Spleen (tissue), 11 donors: ENCODE measurements at regions not wholly inside any gene's neighbourhood (a gene's known extent, or its start where the extent isn't known, plus 50 kb on each side); places are given as distances from the start of the nearest gene placed in this dataset.

Experiments used
- DNase-seq: peaks from one replicate; pipeline ENCODE4 v3.0.0-alpha.2; 2020
- H3K27ac ChIP-seq, 8 donors: fragments of 200-600 bp; sonication (generic) in 7 of 8; 1 replicate in 4 of 8; 2 replicates in 4 of 8; pipeline versions ENCODE4 v1.5.0 to v1.8.0; 2016 to 2021; ENCODE audit warnings: inconsistent platforms in 4 of 8, mild to moderate bottlenecking in 4 of 8, moderate library complexity in 1 of 8
- H3K27me3 ChIP-seq, 7 donors: fragments of 200-600 bp; sonication (generic) in 6 of 7; replicated peaks in 1 of 7; 1 replicate in 4 of 7; 2 replicates in 3 of 7; pipeline versions ENCODE4 v1.5.0 to v1.8.0; 2016 to 2021; ENCODE audit warnings: inconsistent platforms in 3 of 7, mild to moderate bottlenecking in 1 of 7
- H3K36me3 ChIP-seq, 6 donors: fragments of 200-600 bp; sonication (generic) in 5 of 6; 1 replicate in 4 of 6; 2 replicates in 2 of 6; pipeline versions ENCODE4 v1.5.0 to v1.8.0; 2016 to 2021; ENCODE audit warnings: inconsistent platforms in 2 of 6
- H3K4me1 ChIP-seq, 6 donors: fragments of 200-600 bp; sonication (generic) in 5 of 6; 1 replicate in 3 of 6; 2 replicates in 3 of 6; pipeline versions ENCODE4 v1.5.0 to v1.8.0; 2016 to 2021; ENCODE audit warnings: inconsistent platforms in 3 of 6
- H3K4me3 ChIP-seq, 8 donors: fragments of 200-600 bp; sonication (generic) in 7 of 8; 1 replicate in 4 of 8; 2 replicates in 4 of 8; pipeline versions ENCODE4 v1.5.0 to v1.8.0; 2016 to 2021; ENCODE audit warnings: inconsistent platforms in 4 of 8, mild to moderate bottlenecking in 4 of 8, moderate library complexity in 2 of 8
- H3K9me3 ChIP-seq, 8 donors: fragments of 200-600 bp; sonication (generic) in 7 of 8; 1 replicate in 4 of 8; 2 replicates in 4 of 8; pipeline versions ENCODE4 v1.5.0 to v1.8.0; 2016 to 2021; ENCODE audit warnings: inconsistent platforms in 4 of 8
- POLR2A ChIP-seq, 3 donors: fragments of 450-650 bp; IDR thresholded peaks; one replicate each; pipeline ENCODE4 v1.5.1; 2017; ENCODE audit warnings: antibody characterized with exemption in 3 of 3, mild to moderate bottlenecking in 1 of 3
- POLR2AphosphoS5 ChIP-seq, 3 donors: sonication (generic); formaldehyde crosslinking; IDR thresholded peaks; one replicate each; pipeline ENCODE4 v1.5.1; 2017; ENCODE audit warnings: antibody characterized with exemption in 3 of 3
- WGBS, 5 donors: extraction: QIAGEN DNeasy Blood & Tissue Kit in 3 of 5; methylation state at CpG; one replicate each; pipeline versions ENCODE4 v1.1.5 to v1.1.7; 2013 to 2018; 5-methylcytosine and 5-hydroxymethylcytosine counted together
- intact Hi-C: fragments of 100-400 bp; cut with DNase I; formaldehyde crosslinking; loops from one replicate; pipeline ENCODE4 v1.15.0; 2023; ENCODE audit warnings: low total_unique reads
- TF ChIP-seq, protein P1 (sequence below), 11 experiments: fragments of 200-600 bp in 7 of 11; fragments of 450-650 bp in 4 of 11; sonication (generic) in 4 of 11; IDR thresholded peaks in 8 of 11; conservative IDR thresholded peaks in 3 of 11; 1 replicate in 7 of 11; 2 replicates in 4 of 11; pipeline versions ENCODE4 v1.4.0 to v1.8.0; 2016 to 2021; ENCODE audit warnings: antibody characterized with exemption in 11 of 11, inconsistent platforms in 4 of 11, mild to moderate bottlenecking in 1 of 11
- donor health status: healthy with polysubstance abuse.
- donor health status: DM: no; HTN: no; CAD: no; lungs with moderate emphysema.
- donor health status: DM: no; HTN: no; CAD: no.
- donor health status: Bipolar disorder and iron deficiency.
- donor health status: healthy.
- donor health status: DM: no; HTN: no; CAD: no.
- donor health status: DM: yes; HTN: yes; CAD: no.

DNA sequence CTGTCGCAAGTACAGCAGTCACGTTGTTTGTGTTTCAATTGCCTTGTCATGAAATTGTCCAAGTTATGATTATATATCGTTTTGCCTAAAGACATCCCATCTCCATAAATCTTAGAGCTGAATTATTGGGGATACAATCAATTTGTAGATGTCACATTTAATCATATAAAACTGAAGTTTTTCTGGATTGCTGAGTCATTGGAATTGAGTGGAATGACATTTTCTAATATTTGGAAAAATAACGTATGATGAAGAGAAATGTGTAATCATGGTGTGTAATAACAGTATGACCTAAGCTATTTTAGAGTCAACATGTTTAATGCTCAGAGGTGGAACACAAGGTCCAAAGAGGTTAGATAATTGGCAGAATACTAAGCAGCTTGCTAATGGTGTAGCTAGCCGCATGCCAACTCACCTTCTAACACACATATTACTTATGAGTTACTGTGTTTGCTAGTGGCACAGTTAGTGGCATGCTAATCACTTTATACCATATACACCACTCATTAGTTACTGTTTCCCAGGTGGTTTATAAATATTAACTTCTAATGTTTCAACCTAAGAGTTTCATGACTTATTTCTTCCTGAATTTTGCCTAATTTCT is 473.1 kb upstream of the GRAMD2B start:
- H3K27ac ChIP-seq: no peak overlapping the region
- TF ChIP-seq, protein P1, sequence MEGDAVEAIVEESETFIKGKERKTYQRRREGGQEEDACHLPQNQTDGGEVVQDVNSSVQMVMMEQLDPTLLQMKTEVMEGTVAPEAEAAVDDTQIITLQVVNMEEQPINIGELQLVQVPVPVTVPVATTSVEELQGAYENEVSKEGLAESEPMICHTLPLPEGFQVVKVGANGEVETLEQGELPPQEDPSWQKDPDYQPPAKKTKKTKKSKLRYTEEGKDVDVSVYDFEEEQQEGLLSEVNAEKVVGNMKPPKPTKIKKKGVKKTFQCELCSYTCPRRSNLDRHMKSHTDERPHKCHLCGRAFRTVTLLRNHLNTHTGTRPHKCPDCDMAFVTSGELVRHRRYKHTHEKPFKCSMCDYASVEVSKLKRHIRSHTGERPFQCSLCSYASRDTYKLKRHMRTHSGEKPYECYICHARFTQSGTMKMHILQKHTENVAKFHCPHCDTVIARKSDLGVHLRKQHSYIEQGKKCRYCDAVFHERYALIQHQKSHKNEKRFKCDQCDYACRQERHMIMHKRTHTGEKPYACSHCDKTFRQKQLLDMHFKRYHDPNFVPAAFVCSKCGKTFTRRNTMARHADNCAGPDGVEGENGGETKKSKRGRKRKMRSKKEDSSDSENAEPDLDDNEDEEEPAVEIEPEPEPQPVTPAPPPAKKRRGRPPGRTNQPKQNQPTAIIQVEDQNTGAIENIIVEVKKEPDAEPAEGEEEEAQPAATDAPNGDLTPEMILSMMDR (IDR thresholded peaks at IDR 0.05 in 8 of 11, conservative IDR thresholded peaks at IDR 0.05 in 3 of 11): no peak
- TF ChIP-seq POLR2AphosphoS5 (IDR thresholded peaks at IDR 0.05) (no peak), POLR2A (IDR thresholded peaks at IDR 0.05) (no peak)
- no peak overlapping the region for H3K4me3 ChIP-seq
- no peak for DNase-seq
- no peaks in the 10 kb centered on the region for H3K36me3 ChIP-seq
- intact Hi-C loops: no loop called here
- peaks cover 0 to 14% (median 2%) of the 10 kb centered on the region in 8 donors for H3K9me3 ChIP-seq
- H3K27me3 ChIP-seq: no peaks in the 10 kb centered on the region
- H3K4me1 ChIP-seq: no peaks in the 10 kb centered on the region
- WGBS, 5 donors: 81 to 87% (median 84%) methylated on average over 5 of the region's 5 CpGs

DNA sequence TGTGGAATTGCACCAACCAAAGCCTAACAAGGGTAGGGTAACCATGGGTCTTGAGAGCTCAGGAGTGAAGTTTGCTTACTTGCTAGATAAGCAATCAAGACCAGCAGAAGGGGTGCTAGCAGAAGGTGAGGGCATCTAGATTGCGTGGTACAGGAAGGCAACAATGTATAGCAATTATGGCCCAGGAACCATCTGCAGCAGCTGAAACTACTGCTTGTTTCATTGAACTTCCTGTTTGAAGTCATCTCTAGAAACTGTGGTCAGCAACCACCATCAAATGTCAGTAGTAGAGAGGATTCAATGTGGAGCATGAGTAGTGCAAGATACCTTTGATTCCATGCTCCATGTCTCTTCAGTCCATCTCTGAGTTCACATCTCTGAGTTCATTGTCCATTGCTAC is 462.1 kb upstream of the GRAMD2B start:
- no peak overlapping the region for H3K4me3 ChIP-seq
- DNase-seq: no peak
- TF ChIP-seq, protein P1 (IDR thresholded peaks at IDR 0.05 in 8 of 11, conservative IDR thresholded peaks at IDR 0.05 in 3 of 11): no peak
- TF ChIP-seq POLR2AphosphoS5 (IDR thresholded peaks at IDR 0.05): no peak
- TF ChIP-seq POLR2A (IDR thresholded peaks at IDR 0.05): no peak
- H3K27me3 ChIP-seq: no peaks in the 10 kb centered on the region
- H3K9me3 ChIP-seq: no peaks in the 10 kb centered on the region
- H3K4me1 ChIP-seq: no peaks in the 10 kb centered on the region
- no peaks in the 10 kb centered on the region for H3K36me3 ChIP-seq
- WGBS, 5 donors: 35 to 52% (median 42%) methylated on average over 1 of the region's 1 CpG
- intact Hi-C loops: no loop called here
- no peak overlapping the region for H3K27ac ChIP-seq

DNA sequence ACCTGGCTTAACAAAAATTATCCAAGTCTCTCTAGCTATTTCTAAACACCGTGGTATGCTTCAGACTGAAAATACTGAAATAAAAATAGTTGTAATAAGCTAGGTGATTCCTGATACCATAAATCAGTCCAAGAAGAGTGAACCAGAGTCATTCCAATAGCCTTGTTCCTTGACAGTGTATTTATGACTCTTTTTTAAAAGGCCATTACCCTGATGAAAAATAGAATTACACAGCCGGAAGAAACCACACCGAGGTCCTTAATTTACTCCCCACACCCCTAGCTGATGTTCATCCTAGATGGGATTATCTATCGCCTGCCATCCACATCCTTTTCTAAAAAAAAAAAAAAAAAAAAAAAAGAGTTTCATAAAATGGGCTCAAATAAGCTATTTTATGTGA is 457.6 kb upstream of the GRAMD2B start:
- intact Hi-C loops: no loop called here

DNA sequence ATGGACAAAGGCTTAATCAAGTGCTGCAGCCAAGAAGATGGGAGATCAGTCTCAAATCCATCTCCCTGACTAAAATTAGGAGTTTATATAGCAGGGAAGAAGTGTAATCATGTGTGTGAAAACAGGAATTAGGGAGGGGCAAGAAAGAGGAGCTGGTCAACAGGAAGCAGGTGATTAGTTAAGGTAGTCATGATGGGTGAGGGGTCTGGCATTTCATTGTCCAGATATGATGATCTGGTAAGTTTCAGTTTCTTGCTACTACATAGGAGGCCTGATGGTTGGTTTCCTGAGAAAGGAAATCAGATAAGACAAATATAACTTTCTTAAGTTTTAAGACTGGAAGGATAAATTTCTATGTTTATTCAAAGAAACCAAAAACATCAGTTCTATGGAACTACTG is 455.6 kb upstream of the GRAMD2B start:
- Histone ChIP-seq H3K27me3 (no peaks in the 10 kb centered on the region), H3K36me3 (no peaks in the 10 kb centered on the region), H3K9me3 (no peaks in the 10 kb centered on the region), H3K27ac (no peak overlapping the region), H3K4me1 (no peaks in the 10 kb centered on the region), H3K4me3 (no peak overlapping the region)
- no peak for DNase-seq
- TF ChIP-seq POLR2AphosphoS5 (IDR thresholded peaks at IDR 0.05) (no peak), POLR2A (IDR thresholded peaks at IDR 0.05) (no peak)
- TF ChIP-seq, protein P1 (IDR thresholded peaks at IDR 0.05 in 8 of 11, conservative IDR thresholded peaks at IDR 0.05 in 3 of 11): no peak
- intact Hi-C loops: no loop called here

More for the DNA sequence above, 457.6 kb upstream of the GRAMD2B start:
- DNase-seq: no peak
- no peaks in the 10 kb centered on the region for H3K4me1 ChIP-seq
- TF ChIP-seq, protein P1 (IDR thresholded peaks at IDR 0.05 in 8 of 11, conservative IDR thresholded peaks at IDR 0.05 in 3 of 11): no peak
- no peak for TF ChIP-seq POLR2A (IDR thresholded peaks at IDR 0.05)
- H3K36me3 ChIP-seq: no peaks in the 10 kb centered on the region
- 82 to 93% (median 91%) methylated on average over 4 of the region's 4 CpGs for WGBS, 5 donors
- no peak overlapping the region for H3K4me3 ChIP-seq
- H3K9me3 ChIP-seq: no peaks in the 10 kb centered on the region
- no peak overlapping the region for H3K27ac ChIP-seq
- no peaks in the 10 kb centered on the region for H3K27me3 ChIP-seq
